ENCODE measurements at regions not wholly inside any gene's neighbourhood (a gene's known extent, or its start where the extent isn't known, plus 50 kb on each side); places are given as distances from the start of the nearest gene placed in this dataset.

GRCh38 chr1:50358962-50359361 is 64.3 kb downstream of the DMRTA2 start:
- DNase-seq, result no peak

GRCh38 chr1:50357186-50357585 is 66.1 kb downstream of the DMRTA2 start:
- DNase-seq, result no peak

GRCh38 chr1:50354813-50355212 is 68.4 kb downstream of the DMRTA2 start:
- DNase-seq, result no peak

GRCh38 chr1:50352428-50352827 is 70.8 kb downstream of the DMRTA2 start:
- no peak for DNase-seq

GRCh38 chr1:50350868-50351267 is 72.4 kb downstream of the DMRTA2 start:
- no peak for DNase-seq

- DNase-seq, result no peak
These were observed 72.8 kb downstream of the DMRTA2 start for GRCh38 chr1:50350421-50350820.

- DNase-seq, result no peak
These were observed 74.0 kb downstream of the DMRTA2 start for GRCh38 chr1:50349242-50349565.

GRCh38 chr1:50348449-50349241 is 74.6 kb downstream of the DMRTA2 start:
- peak; percentile 34 for DNase-seq

- no peak for DNase-seq
These were observed 75.3 kb downstream of the DMRTA2 start for GRCh38 chr1:50347933-50348332.

- DNase-seq, result peak; percentile 27
These were observed 76.6 kb downstream of the DMRTA2 start for GRCh38 chr1:50346621-50347020.

- DNase-seq, result no peak
These were observed 79.9 kb downstream of the DMRTA2 start for GRCh38 chr1:50343323-50343722.

- no peak for DNase-seq
These were observed 80.7 kb downstream of the DMRTA2 start for GRCh38 chr1:50342525-50342924.

- no peak for DNase-seq
These were observed 88.2 kb downstream of the DMRTA2 start for GRCh38 chr1:50335036-50335435.

GRCh38 chr1:50333595-50333974 is 89.7 kb downstream of the DMRTA2 start:
- no peak for DNase-seq

GRCh38 chr1:50332941-50333594 is 90.2 kb downstream of the DMRTA2 start:
- no peak for DNase-seq

GRCh38 chr1:50329332-50329932 is 93.8 kb downstream of the DMRTA2 start:
- no peak for DNase-seq

GRCh38 chr1:50328552-50328951 is 94.7 kb downstream of the DMRTA2 start:
- no peak for DNase-seq

- DNase-seq, result no peak
These were observed 97.2 kb downstream of the DMRTA2 start for GRCh38 chr1:50326026-50326425.

GRCh38 chr1:50322579-50322978 is 100.7 kb downstream of the DMRTA2 start:
- no peak for DNase-seq

- DNase-seq, result no peak
These were observed 104.8 kb downstream of the DMRTA2 start for GRCh38 chr1:50318428-50318827.

- DNase-seq, result peak; percentile 32
These were observed 114.4 kb downstream of the DMRTA2 start for GRCh38 chr1:50308878-50309277.

GRCh38 chr1:50305808-50306207 is 117.4 kb downstream of the DMRTA2 start:
- no peak for DNase-seq

- no peak for DNase-seq
These were observed 122.9 kb downstream of the DMRTA2 start for GRCh38 chr1:50300297-50300696.

- DNase-seq, result no peak
These were observed 127.7 kb downstream of the DMRTA2 start for GRCh38 chr1:50295566-50295965.
